ELF-1 (cell line): ENCODE measurements at regions not wholly inside any gene's neighbourhood (a gene's known extent, or its start where the extent isn't known, plus 50 kb on each side); places are given as distances from the start of the nearest gene placed in this dataset.
"Not testable (repeated sequence)": the region's sequence is repeated elsewhere in the genome, so short reads cannot be mapped to it uniquely, and the experiment has no call there.

Source experiments
- DNase-seq: peaks from one replicate; pipeline ENCODE4 v3.0.0-alpha.2; 2016; ENCODE audit warnings: low read depth, low spot score

DNA sequence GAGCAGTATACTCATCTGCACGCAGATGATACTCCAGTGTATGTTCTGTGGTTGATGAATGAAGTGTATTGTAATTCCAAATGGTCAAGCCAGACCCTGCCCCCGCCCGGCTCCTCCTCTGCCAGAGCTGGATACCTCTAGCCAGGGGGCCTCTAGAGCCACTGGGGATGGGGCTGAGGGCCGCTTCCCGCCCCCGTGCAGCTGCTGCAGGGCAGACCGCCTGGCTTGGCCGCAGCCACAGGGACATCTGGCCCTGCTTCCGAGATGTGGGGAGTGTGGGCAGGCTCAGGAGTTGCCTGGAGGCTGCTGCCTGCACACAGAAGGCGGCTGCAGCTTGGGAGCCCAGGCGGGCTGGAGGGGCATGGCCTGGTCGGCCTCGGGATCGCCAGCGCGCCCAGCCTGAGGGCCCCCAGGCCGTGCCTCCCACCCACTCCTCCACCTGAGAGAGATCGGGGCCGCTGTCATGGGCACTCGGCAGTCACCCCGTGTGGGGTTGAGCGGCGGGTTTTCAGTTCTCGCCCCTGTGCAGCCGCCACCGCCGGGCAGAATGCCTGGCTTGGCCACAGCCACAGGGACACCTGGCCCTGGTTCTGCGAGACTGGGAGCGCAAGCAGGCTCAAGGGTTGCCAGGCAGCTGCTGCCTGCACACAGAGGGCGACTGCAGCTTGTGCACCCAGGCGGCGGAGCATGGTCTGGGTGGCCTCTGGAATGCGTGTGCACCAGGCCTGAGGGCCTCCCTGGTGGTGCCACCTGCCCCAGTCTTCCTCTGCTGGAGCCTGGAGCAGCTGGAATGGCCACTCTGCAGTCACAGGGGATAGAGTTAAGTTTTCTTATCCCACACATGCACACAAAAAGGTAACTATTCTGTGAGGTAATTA, 1643.7 kb downstream of the SPATA31A7 start:
- peak; percentile 58 for DNase-seq

DNA sequence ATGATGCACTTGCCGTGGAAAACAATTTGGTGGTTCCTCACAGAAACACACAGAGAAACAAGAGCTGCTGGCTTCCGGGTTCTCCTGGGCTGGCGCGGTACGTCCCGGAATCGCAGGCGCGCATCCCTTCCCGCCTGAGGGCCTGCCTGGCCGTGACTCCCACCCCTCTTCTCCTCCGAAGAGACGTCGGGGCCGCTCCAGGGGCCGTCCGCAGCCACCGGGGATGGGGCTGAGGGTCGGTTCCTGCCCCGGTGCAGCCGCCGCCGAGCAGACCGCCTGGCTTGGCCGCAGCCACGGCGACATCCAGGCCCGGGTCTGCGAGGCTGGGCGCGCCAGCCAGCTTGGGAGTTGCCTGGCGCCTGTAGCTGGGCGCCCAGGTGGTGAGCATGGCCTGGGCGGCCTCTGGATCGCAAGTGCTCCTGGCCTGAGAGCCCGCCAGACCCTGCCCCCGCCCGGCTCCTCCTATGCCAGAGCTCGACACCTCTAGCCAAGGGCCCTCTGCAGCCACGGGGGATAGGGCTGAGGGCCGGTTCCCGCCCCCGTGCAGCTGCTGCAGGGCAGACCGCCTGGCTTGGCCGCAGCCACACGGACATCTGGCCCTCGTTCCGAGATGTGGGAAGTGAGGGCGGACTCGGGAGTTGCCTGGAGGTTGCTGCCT, 1647.5 kb downstream of the SPATA31A7 start:
- DNase-seq: peak; percentile 62

- DNase-seq: peak; percentile 89
Measured at GRCh38 chr9:62838024-62838718, 1648.3 kb downstream of the SPATA31A7 start.

DNA sequence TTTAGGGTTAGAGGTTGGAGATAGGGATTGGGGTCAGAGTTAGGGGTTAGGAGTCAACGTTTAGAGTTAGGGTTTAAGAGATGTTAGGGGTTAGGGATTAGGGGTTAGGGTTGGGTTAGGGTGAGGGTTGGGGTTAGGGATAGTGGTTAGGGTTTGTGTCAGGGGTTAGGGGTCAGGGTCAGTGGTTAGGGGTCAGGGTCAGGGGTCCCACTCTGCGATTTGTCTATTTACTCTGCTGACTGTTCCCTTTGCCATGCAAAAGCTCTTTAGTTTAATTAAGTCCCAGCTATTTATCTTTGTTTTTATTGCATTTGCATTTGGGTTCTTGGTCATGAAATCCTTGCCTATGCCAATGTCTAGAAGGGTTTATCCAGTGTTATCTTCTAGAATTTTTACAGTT, 1649.3 kb downstream of the SPATA31A7 start:
- DNase-seq: not testable (repeated sequence)

DNA sequence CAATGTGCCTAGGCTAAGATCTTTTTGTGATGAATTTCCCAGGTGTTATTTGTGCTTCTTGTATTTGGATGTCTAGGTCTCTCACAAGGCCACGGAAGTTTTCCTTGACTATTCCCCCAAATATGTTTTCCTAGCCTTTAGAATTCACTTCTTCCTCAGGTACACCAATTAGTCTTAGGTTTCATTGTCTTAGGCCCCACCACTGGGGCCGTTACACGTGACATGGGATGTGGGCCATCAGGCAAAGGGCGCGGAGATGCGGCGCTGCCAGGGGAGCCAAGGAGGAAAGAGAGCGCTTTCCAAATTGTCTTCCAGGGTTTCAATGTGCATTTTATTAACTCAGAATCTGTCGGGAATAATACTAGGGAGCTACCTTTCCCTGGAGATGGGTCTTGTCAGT, 1653.3 kb downstream of the SPATA31A7 start:
- DNase-seq: not testable (repeated sequence)

DNA sequence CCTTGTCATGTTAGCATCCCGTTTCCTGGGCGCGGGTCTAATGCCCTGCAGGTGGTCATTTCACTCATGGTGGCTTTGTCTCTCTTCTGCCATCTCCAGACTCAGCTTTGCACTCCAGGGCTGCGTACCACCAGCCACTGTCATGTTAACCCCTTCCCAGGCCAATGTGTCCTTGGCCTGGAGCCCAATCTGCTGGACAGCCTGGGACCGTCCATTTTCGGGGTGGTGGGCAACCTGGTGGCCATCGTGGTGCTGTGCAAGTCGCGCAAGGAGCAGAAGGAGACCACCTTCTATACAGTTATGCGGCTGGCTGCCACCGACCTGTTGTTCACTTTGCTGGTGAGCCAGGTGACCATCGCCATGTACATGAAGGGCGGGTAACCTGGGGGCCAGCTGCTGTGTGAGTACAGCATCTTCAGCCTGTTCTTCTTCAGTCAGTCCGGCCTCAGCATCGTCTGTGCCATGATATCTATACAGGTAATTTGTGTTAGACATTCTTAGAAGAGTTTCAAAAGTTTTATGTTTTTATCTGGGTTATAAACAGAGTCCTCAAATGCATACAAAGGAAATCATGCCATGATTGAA, 1654.0 kb downstream of the SPATA31A7 start:
- DNase-seq: not testable (repeated sequence)

DNA sequence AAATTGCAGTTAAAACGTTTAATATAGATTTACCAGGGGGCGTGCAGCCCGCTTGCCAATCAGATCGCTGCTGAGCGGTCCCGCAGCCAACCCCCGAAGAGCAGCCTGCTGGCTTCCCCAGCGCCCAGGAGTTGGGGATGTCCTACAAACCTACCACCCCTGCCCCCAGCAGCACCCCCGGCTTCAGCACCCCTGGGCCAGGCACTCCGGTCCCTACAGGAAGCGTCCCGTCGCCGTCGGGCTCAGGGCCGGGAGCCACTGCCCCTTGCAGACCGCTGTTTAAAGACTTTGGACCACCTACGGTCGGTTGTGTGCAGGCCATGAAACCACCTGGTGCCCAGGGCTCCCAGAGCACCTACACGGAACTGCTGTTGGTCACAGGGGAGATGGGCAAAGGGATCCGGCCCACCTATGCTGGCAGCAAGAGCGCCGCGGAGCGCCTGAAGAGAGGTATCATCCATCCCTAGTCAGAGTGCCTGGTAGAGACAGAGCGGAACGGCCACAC, 1654.9 kb downstream of the SPATA31A7 start:
- not testable (repeated sequence) for DNase-seq

DNA sequence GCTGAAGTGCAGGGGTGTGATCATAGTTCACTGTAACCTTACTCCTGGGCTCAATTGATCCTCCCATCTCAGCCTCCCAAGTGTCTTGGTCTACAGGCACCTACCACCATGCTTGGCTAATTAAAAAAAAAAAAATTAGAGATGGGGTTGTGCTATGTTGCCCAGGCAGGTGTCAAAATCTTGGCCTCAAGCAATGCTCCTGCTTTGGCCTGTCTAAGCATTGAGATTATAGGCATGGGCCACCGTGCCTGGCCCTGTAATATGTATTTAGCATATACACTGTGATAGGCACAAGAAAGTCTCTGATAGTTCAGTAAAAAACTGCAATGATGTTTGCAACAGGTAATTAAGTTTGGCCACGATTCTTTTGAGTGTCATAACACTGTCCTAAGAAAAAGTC, 1658.4 kb downstream of the SPATA31A7 start:
- not testable (repeated sequence) for DNase-seq

GRCh38 chr9:62849991-62850390, 1660.2 kb downstream of the SPATA31A7 start:
- not testable (repeated sequence) for DNase-seq

- not testable (repeated sequence) for DNase-seq
Measured at GRCh38 chr9:62857280-62857679, 1667.4 kb downstream of the SPATA31A7 start.

DNA sequence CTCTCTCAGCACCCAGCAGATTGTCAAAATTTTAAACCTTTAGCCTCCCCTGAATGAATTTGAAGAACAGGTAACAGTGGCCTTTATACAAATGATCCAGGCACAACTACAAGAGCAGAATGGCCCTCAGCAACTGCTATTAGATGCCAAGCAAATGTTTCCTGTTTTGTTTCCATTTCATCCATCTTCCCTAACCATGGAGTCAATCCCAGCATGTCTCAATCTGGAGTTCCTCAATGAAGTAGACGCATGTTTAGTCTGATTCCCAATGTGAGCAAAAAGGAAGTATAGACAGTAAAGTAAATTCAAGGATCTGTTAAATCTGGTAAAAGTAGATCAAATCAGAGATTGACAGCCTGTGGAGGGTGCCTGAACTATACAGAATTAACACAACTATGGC, 1668.4 kb downstream of the SPATA31A7 start:
- DNase-seq: not testable (repeated sequence)

- not testable (repeated sequence) for DNase-seq
Measured at GRCh38 chr9:62860939-62861860, 1671.4 kb downstream of the SPATA31A7 start.

DNA sequence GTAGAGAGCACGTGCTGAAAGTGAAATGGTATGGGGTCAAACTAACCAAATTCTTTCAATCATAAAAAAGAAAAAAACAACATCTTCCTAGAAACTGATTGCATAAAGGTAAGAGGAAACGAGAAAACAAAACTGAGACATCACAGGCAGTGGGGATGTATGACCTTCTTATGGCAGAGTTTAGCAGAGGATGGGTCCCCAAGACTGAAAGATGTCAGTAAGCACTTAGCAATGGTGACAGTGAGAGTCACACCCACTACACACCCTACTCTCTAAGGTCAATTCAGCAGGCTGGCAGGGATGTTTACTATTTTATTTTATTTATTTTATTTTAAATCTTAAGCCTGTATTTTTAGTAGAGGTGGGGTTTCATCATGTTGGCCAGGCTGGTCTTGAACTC, 1672.3 kb downstream of the SPATA31A7 start:
- not testable (repeated sequence) for DNase-seq

DNA sequence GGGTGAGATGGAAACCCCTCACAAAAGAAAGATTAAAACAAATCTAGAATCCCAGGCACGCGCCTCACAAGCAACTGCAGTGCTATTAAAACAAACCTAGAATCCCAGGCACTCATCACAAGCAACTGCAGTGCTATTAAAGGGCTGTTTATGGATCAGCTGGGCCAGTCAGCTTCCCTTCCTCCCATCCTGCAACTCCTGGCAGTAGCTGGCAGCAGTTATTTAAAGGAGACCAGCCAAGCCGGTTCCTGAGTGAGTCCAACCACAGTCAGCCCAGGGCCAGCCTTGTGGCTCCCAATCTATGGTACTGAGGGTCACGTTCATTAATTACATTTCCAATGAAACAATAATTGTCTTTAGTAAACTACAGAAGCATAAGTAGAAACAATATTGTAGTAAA, 1673.5 kb downstream of the SPATA31A7 start:
- peak; percentile 75 for DNase-seq

DNA sequence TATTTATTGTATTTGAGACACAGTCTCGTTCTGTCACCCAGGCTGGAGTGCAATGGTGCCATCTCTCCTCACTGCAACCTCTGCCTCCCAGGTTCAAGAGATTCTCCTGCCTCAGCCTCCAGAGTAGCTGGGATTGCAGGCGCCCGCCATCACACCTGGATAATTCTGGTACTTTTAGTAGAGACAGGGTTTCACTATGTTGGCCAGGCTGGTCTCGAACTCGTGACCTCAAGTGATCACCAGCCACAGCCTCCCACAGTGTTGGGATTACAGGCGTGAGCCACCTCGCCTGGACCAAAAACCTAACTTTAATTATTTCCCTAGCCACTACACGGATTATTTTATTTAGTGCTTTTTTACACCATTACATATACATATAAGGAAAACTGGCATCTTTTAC, 1674.0 kb downstream of the SPATA31A7 start:
- DNase-seq: not testable (repeated sequence)

DNA sequence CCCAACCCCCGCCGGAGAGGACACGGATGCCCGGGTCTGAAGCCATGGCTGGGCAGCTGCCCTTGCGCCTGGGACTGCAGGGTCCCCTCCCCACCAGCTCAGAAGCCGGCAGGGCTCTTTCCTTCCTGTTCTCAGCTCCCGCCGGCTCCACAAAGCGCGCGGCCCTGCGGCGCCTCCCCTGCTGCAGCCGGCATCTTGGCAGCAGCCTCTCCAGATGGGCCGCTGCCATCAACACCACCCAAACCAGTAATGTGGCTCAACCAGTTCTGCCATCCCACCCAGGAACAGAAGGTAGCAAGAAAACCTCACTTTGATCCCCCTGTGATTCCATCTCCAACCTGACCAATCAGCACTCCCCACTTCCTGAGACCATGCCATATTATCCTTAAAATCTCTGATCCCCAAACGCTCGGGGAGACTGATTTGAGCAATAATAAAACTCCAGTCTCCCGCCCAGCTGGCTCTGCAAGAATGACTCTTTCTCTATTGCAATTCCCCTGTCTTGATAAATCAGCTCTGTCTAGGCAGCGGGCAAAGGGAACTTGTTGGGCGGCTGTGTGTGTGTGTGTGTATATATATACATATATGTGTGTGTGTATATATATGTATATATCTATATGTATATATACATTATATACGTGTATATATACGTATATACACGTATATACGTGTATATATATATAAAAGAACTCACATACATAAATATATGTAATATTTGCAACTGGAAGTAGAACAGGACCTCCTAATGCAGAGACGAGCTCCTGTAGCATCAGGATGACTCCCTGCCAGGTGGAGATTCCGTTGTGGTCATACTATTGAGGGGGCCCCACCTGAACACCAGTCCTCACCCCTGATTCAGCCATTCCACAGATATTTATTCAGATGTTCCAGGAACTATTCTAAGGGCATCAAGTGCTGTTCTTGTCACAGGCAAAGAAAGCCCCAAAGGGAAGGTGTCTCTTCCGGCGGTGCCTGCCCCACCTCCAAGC, 1674.9 kb downstream of the SPATA31A7 start:
- peak; percentile 93 for DNase-seq

DNA sequence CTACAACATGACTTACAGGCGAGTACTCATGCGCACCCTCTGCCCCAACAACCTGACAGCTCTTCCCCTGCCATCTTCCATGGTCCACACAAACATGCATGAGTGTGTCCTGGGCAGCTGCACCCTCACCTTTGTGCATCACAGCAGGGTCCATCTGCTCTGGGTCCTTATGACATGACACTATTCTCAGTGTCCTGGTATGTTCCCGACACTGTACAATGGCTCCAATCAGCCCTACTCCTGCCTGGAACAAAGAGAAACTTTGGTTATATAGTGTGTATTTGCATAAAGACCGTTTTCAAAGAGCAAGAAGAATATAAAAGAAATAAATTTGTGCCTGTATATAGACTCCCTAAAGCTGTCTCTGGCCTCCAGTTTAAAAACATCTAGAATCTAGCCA, 1679.2 kb downstream of the SPATA31A7 start:
- not testable (repeated sequence) for DNase-seq

- DNase-seq: not testable (repeated sequence)
Measured at GRCh38 chr9:62871765-62872164, 1681.9 kb downstream of the SPATA31A7 start.

GRCh38 chr9:62874213-62874612, 1684.4 kb downstream of the SPATA31A7 start:
- not testable (repeated sequence) for DNase-seq
